RWPE1 (cell line): ENCODE measurements at regions not wholly inside any gene's neighbourhood (a gene's known extent, or its start where the extent isn't known, plus 50 kb on each side); places are given as distances from the start of the nearest gene placed in this dataset.
A peak's percentile ranks its signal among the peaks of the same experiment; 100 is the strongest.
"Not testable (repeated sequence)": the region's sequence is repeated elsewhere in the genome, so short reads cannot be mapped to it uniquely, and the experiment has no call there.

ENCODE experiments used
- CTCF ChIA-PET: fragments of 350-600 bp; sonication (Branson Sonifier 250); formaldehyde crosslinking; extraction: SDS; loops from one replicate; lab custom pipeline; 2021; lab: Yijun Ruan, JAX
- POLR2A ChIA-PET: fragments of 400-600 bp; formaldehyde crosslinking; extraction: SDS; loops from one replicate; lab custom pipeline; 2020; ENCODE audit warnings: antibody characterized with exemption; ENCODE audit not compliant: low non-redundant PET; lab: Yijun Ruan, JAX
- DNase-seq: peaks from one replicate; pipeline ENCODE4 v3.0.0; 2012; ENCODE audit warnings: low spot score
- H3K27ac ChIP-seq: fragments of 450-650 bp; 2 replicates; pipeline ENCODE4 v1.5.1; 2017

GRCh38 chr2:87584268-87584906 lies 163.5 kb upstream of the PLGLB2 start:
- CTCF ChIA-PET, DNase-seq, POLR2A ChIA-PET, H3K27ac ChIP-seq: not testable (repeated sequence)

- H3K27ac ChIP-seq, DNase-seq, CTCF ChIA-PET, POLR2A ChIA-PET: not testable (repeated sequence)
Observed at GRCh38 chr2:87587934-87588333, 160.0 kb upstream of the PLGLB2 start.

GRCh38 chr2:87592974-87593373 lies 154.9 kb upstream of the PLGLB2 start:
- CTCF ChIA-PET, DNase-seq, POLR2A ChIA-PET, H3K27ac ChIP-seq: not testable (repeated sequence)

GRCh38 chr2:87593784-87594610 lies 153.9 kb upstream of the PLGLB2 start:
- peak overlapping the region; percentile 51; the same call in 1 of the 2 replicates for H3K27ac ChIP-seq

GRCh38 chr2:87594611-87594992 lies 153.3 kb upstream of the PLGLB2 start:
- DNase-seq, H3K27ac ChIP-seq, POLR2A ChIA-PET, CTCF ChIA-PET: not testable (repeated sequence)

More at GRCh38 chr2:87593784-87594610, 153.9 kb upstream of the PLGLB2 start:
- CTCF ChIA-PET, DNase-seq, POLR2A ChIA-PET: not testable (repeated sequence)

- H3K27ac ChIP-seq, POLR2A ChIA-PET, DNase-seq, CTCF ChIA-PET: not testable (repeated sequence)
Observed at GRCh38 chr2:87595017-87595416, 152.9 kb upstream of the PLGLB2 start.

GRCh38 chr2:87600961-87601360 lies 146.9 kb upstream of the PLGLB2 start:
- CTCF ChIA-PET, DNase-seq, POLR2A ChIA-PET, H3K27ac ChIP-seq: not testable (repeated sequence)

- CTCF ChIA-PET, DNase-seq, POLR2A ChIA-PET, H3K27ac ChIP-seq: not testable (repeated sequence)
Observed at GRCh38 chr2:87602118-87602517, 145.8 kb upstream of the PLGLB2 start.

GRCh38 chr2:87602728-87603127 lies 145.2 kb upstream of the PLGLB2 start:
- DNase-seq, H3K27ac ChIP-seq, CTCF ChIA-PET, POLR2A ChIA-PET: not testable (repeated sequence)

GRCh38 chr2:87603418-87604278 lies 144.2 kb upstream of the PLGLB2 start:
- DNase-seq, H3K27ac ChIP-seq: not testable (repeated sequence)

GRCh38 chr2:87604279-87604818 lies 143.5 kb upstream of the PLGLB2 start:
- POLR2A ChIA-PET, CTCF ChIA-PET, DNase-seq, H3K27ac ChIP-seq: not testable (repeated sequence)

More at GRCh38 chr2:87603418-87604278, 144.2 kb upstream of the PLGLB2 start:
- POLR2A ChIA-PET, CTCF ChIA-PET: not testable (repeated sequence)

- POLR2A ChIA-PET, CTCF ChIA-PET, DNase-seq, H3K27ac ChIP-seq: not testable (repeated sequence)
Observed at GRCh38 chr2:87604980-87605379, 142.9 kb upstream of the PLGLB2 start.

- CTCF ChIA-PET, H3K27ac ChIP-seq, POLR2A ChIA-PET, DNase-seq: not testable (repeated sequence)
Observed at GRCh38 chr2:87608377-87609166, 139.3 kb upstream of the PLGLB2 start.

GRCh38 chr2:87610974-87611373 lies 136.9 kb upstream of the PLGLB2 start:
- POLR2A ChIA-PET, DNase-seq, H3K27ac ChIP-seq, CTCF ChIA-PET: not testable (repeated sequence)

GRCh38 chr2:87611416-87611815 lies 136.5 kb upstream of the PLGLB2 start:
- POLR2A ChIA-PET, CTCF ChIA-PET, DNase-seq, H3K27ac ChIP-seq: not testable (repeated sequence)

GRCh38 chr2:87611956-87612355 lies 135.9 kb upstream of the PLGLB2 start:
- H3K27ac ChIP-seq, CTCF ChIA-PET, POLR2A ChIA-PET, DNase-seq: not testable (repeated sequence)
